GM21619 (cell line): ENCODE measurements at regions not wholly inside any gene's neighbourhood (a gene's known extent, or its start where the extent isn't known, plus 50 kb on each side); places are given as distances from the start of the nearest gene placed in this dataset.

Experiments used
- ATAC-seq: cut with Tn5 transposase; IDR thresholded peaks from one replicate; pipeline ENCODE4 v1.9.1; 2021; ENCODE audit not compliant: unreplicated experiment

GRCh38 chr16:9503251-9503984 is 412.0 kb downstream of the HAPSTR1 start:
- no peak for ATAC-seq

GRCh38 chr16:9508328-9508936 is 417.0 kb downstream of the HAPSTR1 start:
- no peak for ATAC-seq

GRCh38 chr16:9509663-9510062 is 418.2 kb downstream of the HAPSTR1 start:
- no peak for ATAC-seq

GRCh38 chr16:9511389-9511788 is 419.9 kb downstream of the HAPSTR1 start:
- ATAC-seq: no peak

GRCh38 chr16:9516444-9516843 is 425.0 kb downstream of the HAPSTR1 start:
- no peak for ATAC-seq

- ATAC-seq: no peak
Observed at GRCh38 chr16:9518051-9518450, 426.6 kb downstream of the HAPSTR1 start.

GRCh38 chr16:9518581-9518980 is 427.1 kb downstream of the HAPSTR1 start:
- no peak for ATAC-seq

GRCh38 chr16:9521749-9522370 is 430.4 kb downstream of the HAPSTR1 start:
- ATAC-seq: no peak

- ATAC-seq: no peak
Observed at GRCh38 chr16:9522614-9523013, 431.2 kb downstream of the HAPSTR1 start.

- ATAC-seq: no peak
Observed at GRCh38 chr16:9523994-9524393, 432.6 kb downstream of the HAPSTR1 start.

- ATAC-seq: no peak
Observed at GRCh38 chr16:9525037-9525436, 433.6 kb downstream of the HAPSTR1 start.

- ATAC-seq: no peak
Observed at GRCh38 chr16:9526791-9527190, 435.3 kb downstream of the HAPSTR1 start.

GRCh38 chr16:9527976-9528375 is 436.5 kb downstream of the HAPSTR1 start:
- ATAC-seq: no peak

GRCh38 chr16:9528511-9529079 is 437.2 kb downstream of the HAPSTR1 start:
- no peak for ATAC-seq

- no peak for ATAC-seq
Observed at GRCh38 chr16:9533042-9533441, 441.6 kb downstream of the HAPSTR1 start.

- no peak for ATAC-seq
Observed at GRCh38 chr16:9534759-9535158, 443.3 kb downstream of the HAPSTR1 start.

GRCh38 chr16:9536905-9537304 is 445.5 kb downstream of the HAPSTR1 start:
- ATAC-seq: no peak

GRCh38 chr16:9539346-9539745 is 447.9 kb downstream of the HAPSTR1 start:
- ATAC-seq: no peak

GRCh38 chr16:9541723-9542122 is 450.3 kb downstream of the HAPSTR1 start:
- ATAC-seq: no peak

GRCh38 chr16:9542165-9542755 is 450.8 kb downstream of the HAPSTR1 start:
- ATAC-seq: no peak
